ENCODE measurements at regions not wholly inside any gene's neighbourhood (a gene's known extent, or its start where the extent isn't known, plus 50 kb on each side); places are given as distances from the start of the nearest gene placed in this dataset.

DNA sequence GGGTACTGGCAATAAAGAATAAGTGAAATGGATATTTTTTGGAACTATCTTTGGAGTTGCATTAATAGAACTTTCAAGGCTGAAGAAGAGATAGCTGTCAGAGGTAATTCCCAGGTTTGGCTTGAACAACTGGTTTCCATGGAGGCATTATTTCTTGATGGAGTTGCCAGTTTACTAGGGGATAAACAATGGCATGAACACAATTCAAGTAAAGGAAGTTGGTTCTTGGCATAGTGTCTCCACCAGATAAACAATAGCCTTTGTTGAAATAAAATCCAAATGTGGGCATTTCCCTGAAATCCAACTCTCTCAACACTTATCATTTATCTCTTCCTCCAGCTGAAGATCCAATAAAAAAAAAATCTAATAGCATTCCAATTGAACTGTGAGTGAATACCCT lies 454.9 kb downstream of the C6orf118 start:
- TF ChIP-seq SIN3A (IDR thresholded peaks at IDR 0.05; ENCODE audit: borderline replicate concordance, insufficient read depth, low read length) (no peak), TAF1 (IDR thresholded peaks at IDR 0.05; ENCODE audit: borderline replicate concordance, insufficient read depth, low read length) (no peak), POLR2AphosphoS5 (IDR thresholded peaks at IDR 0.05; ENCODE audit: low read depth, low read length) (no peak), FOXP2 (optimal IDR thresholded peaks at IDR 0.05; ENCODE audit: borderline replicate concordance, extremely low read depth, extremely low read length, insufficient read depth) (no peak)
- TF ChIP-seq, protein P1, sequence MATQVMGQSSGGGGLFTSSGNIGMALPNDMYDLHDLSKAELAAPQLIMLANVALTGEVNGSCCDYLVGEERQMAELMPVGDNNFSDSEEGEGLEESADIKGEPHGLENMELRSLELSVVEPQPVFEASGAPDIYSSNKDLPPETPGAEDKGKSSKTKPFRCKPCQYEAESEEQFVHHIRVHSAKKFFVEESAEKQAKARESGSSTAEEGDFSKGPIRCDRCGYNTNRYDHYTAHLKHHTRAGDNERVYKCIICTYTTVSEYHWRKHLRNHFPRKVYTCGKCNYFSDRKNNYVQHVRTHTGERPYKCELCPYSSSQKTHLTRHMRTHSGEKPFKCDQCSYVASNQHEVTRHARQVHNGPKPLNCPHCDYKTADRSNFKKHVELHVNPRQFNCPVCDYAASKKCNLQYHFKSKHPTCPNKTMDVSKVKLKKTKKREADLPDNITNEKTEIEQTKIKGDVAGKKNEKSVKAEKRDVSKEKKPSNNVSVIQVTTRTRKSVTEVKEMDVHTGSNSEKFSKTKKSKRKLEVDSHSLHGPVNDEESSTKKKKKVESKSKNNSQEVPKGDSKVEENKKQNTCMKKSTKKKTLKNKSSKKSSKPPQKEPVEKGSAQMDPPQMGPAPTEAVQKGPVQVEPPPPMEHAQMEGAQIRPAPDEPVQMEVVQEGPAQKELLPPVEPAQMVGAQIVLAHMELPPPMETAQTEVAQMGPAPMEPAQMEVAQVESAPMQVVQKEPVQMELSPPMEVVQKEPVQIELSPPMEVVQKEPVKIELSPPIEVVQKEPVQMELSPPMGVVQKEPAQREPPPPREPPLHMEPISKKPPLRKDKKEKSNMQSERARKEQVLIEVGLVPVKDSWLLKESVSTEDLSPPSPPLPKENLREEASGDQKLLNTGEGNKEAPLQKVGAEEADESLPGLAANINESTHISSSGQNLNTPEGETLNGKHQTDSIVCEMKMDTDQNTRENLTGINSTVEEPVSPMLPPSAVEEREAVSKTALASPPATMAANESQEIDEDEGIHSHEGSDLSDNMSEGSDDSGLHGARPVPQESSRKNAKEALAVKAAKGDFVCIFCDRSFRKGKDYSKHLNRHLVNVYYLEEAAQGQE (IDR thresholded peaks at IDR 0.05; ENCODE audit: insufficient read depth in 1 of 2, low read depth in 2 of 2, low read length in 2 of 2) = no peak
